Effector memory CD8-positive, alpha-beta T cell (primary cell): ENCODE measurements at regions not wholly inside any gene's neighbourhood (a gene's known extent, or its start where the extent isn't known, plus 50 kb on each side); places are given as distances from the start of the nearest gene placed in this dataset.

ENCODE experiments used
- ATAC-seq: fragments of 150-1000 bp; cut with Tn5 transposase; replicated peaks from 2 replicates; pipeline ENCODE4 v1.10.0; 2021; ENCODE audit warnings: mild to moderate bottlenecking, moderate library complexity
- DNase-seq, 3 experiments: peaks; one replicate each; pipeline ENCODE4 v3.0.0; 2021
- H3K27ac Mint-ChIP-seq, 2 donors: one replicate each; pipeline ENCODE4 v1.8.0; 2022; ENCODE audit warnings: mild to moderate bottlenecking in 2 of 2, mixed read lengths in 2 of 2, moderate library complexity in 2 of 2
- H3K27me3 Mint-ChIP-seq, 2 donors: one replicate each; pipeline ENCODE4 v1.8.0; 2022; ENCODE audit warnings: mixed read lengths in 2 of 2
- H3K36me3 Mint-ChIP-seq: one replicate; pipeline ENCODE4 v1.8.0; 2022; ENCODE audit warnings: mild to moderate bottlenecking, moderate library complexity, mixed read lengths; ENCODE audit not compliant: insufficient read depth
- H3K4me1 Mint-ChIP-seq, 2 donors: one replicate each; pipeline ENCODE4 v1.8.0; 2022; ENCODE audit warnings: low read depth in 2 of 2, mixed read lengths in 2 of 2
- H3K4me3 Mint-ChIP-seq, 2 donors: one replicate each; pipeline ENCODE4 v1.8.0; 2022; ENCODE audit warnings: mild to moderate bottlenecking in 2 of 2, mixed read lengths in 2 of 2, moderate library complexity in 2 of 2
- H3K9me3 Mint-ChIP-seq, 2 donors: one replicate each; pipeline ENCODE4 v1.8.0; 2022; ENCODE audit warnings: mixed read lengths in 2 of 2

GRCh38 chrX:79452881-79453280 lies 85.7 kb upstream of the ITM2A start:
- H3K9me3 Mint-ChIP-seq, result no peaks in the 10 kb centered on the region
- no peak for DNase-seq
- no peak overlapping the region for H3K27ac Mint-ChIP-seq
- no peaks in the 10 kb centered on the region for H3K36me3 Mint-ChIP-seq
- no peaks in the 10 kb centered on the region for H3K27me3 Mint-ChIP-seq
- ATAC-seq, result no peak
- no peak overlapping the region for H3K4me3 Mint-ChIP-seq
- peaks cover 2 to 4% of the 10 kb centered on the region in 2 donors for H3K4me1 Mint-ChIP-seq

DNA sequence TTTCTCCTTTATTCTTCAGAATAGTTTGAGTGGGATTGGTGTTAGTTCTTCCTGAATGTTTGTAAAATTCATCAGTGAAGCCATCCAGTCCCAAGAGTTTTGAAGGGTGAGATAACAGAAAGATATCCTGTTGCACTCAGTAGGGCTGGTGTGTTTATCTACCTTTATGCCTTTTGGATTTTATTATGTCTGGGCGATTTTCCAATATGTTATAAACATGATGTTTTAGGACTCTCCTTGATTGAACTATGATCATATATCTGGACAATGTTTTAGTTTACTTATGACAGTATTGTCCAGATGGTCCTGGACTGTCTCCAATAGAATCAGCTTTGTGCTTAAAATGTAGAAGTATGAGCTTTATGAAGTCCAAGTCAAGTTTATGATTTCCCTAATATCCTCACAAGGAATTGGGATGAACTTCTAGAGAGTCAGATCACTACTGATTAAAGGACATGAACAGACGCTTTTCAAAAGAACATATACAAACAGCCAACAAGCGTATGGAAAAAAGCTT lies 77.6 kb upstream of the ITM2A start:
- Mint-ChIP-seq H3K36me3 (no peaks in the 10 kb centered on the region), H3K27me3 (no peaks in the 10 kb centered on the region), H3K9me3 (no peaks in the 10 kb centered on the region), H3K4me3 (no peak overlapping the region), H3K4me1 (no peaks in the 10 kb centered on the region), H3K27ac (no peak overlapping the region)
- DNase-seq, result no peak
- ATAC-seq, result no peak

DNA sequence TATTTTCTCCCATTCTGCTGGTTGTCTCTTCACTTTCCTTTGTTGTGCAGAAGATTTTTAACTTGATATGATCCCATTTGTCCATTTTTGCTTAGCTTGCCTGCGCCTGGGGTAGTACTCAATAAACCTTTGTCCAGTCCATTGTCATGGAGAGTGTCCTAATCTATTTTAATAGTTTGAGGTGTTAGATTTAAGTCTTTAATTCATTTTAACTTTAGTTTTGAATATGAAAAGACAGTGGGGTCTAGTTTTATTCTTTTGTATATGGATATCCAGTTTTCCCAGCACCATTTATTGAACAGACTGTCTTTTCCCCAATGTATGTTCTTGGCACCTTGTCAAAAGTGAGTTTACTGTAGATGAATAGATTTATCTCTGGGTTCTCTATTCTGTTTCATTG lies 76.0 kb upstream of the ITM2A start:
- Mint-ChIP-seq H3K9me3 (no peaks in the 10 kb centered on the region), H3K4me3 (no peak overlapping the region), H3K27me3 (no peaks in the 10 kb centered on the region), H3K4me1 (no peaks in the 10 kb centered on the region), H3K27ac (no peak overlapping the region), H3K36me3 (peaks cover 3% of the 10 kb centered on the region)
- ATAC-seq, result no peak
- DNase-seq, result no peak

- H3K27ac Mint-ChIP-seq, result no peak overlapping the region
- H3K27me3 Mint-ChIP-seq, result no peaks in the 10 kb centered on the region
- H3K4me3 Mint-ChIP-seq, result no peak overlapping the region
- peaks cover 3% of the 10 kb centered on the region for H3K36me3 Mint-ChIP-seq
- H3K9me3 Mint-ChIP-seq, result no peaks in the 10 kb centered on the region
- H3K4me1 Mint-ChIP-seq, result no peaks in the 10 kb centered on the region
- DNase-seq (no peak), ATAC-seq (no peak)
These were observed 73.2 kb upstream of the ITM2A start for GRCh38 chrX:79440336-79440735.
